H1 (cell line): ENCODE measurements at regions not wholly inside any gene's neighbourhood (a gene's known extent, or its start where the extent isn't known, plus 50 kb on each side); places are given as distances from the start of the nearest gene placed in this dataset.

Experiments
- BACH1 ChIP-seq: IDR thresholded peaks from 2 replicates; pipeline ENCODE4 v1.6.1; 2012; ENCODE audit warnings: low read length, improper control_type of control experiment
- BCL11A ChIP-seq, 2 experiments: IDR thresholded peaks; one replicate each; pipeline ENCODE4 v1.6.1; 2011; ENCODE audit warnings: low read depth in 2 of 2, low read length in 2 of 2, mild to moderate bottlenecking in 2 of 2
- CTCF ChIP-seq, 3 experiments: IDR thresholded peaks; 1 replicate in 2 of 3; 2 replicates in 1 of 3; pipeline versions ENCODE4 v1.5.1 to v1.6.1; 2011; ENCODE audit warnings: low read length in 3 of 3, mild to moderate bottlenecking in 3 of 3, inconsistent platforms in 2 of 3, low read depth in 1 of 3, moderate library complexity in 1 of 3; ENCODE audit not compliant: insufficient read depth in 1 of 3; ENCODE audit errors: control extremely low read depth in 1 of 3
- EP300 ChIP-seq, 2 experiments: IDR thresholded peaks; 1 replicate in 1 of 2; 2 replicates in 1 of 2; pipeline ENCODE4 v1.6.1; 2011 to 2012; ENCODE audit warnings: low read depth in 2 of 2, low read length in 2 of 2, mild to moderate bottlenecking in 2 of 2, borderline replicate concordance in 1 of 2, inconsistent platforms in 1 of 2, moderate library complexity in 1 of 2
- EZH2 ChIP-seq: fragments of 200-600 bp; sonication (generic); IDR thresholded peaks from 2 replicates; pipeline ENCODE4 v1.7.1; 2012; ENCODE audit warnings: low read depth, mild to moderate bottlenecking, moderate library complexity, low read length, inconsistent platforms; ENCODE audit not compliant: severe bottlenecking
- JUND ChIP-seq: IDR thresholded peaks from 2 replicates; pipeline ENCODE4 v1.6.1; 2011; ENCODE audit warnings: mild to moderate bottlenecking, improper control_type of control experiment, low read length
- KDM1A ChIP-seq: fragments of 200-600, 300-600 bp; sonication (generic); IDR thresholded peaks from 2 replicates; pipeline ENCODE4 v1.7.1; 2016; ENCODE audit warnings: mild to moderate bottlenecking, low read length, borderline replicate concordance
- POLR2AphosphoS5 ChIP-seq: IDR thresholded peaks from 2 replicates; pipeline ENCODE4 v1.6.1; 2011; ENCODE audit warnings: low read depth, low read length
- TCF12 ChIP-seq: IDR thresholded peaks from 2 replicates; pipeline ENCODE4 v1.6.1; 2011; ENCODE audit warnings: low read depth, mild to moderate bottlenecking, low read length
- TF ChIP-seq, protein P1 (sequence below): IDR thresholded peaks from 2 replicates; pipeline ENCODE4 v1.6.1; 2012; ENCODE audit warnings: inconsistent platforms

- TF ChIP-seq EZH2 (no peak), JUND (no peak), CTCF (IDR thresholded peaks at IDR 0.05; ENCODE audit: control extremely low read depth in 1 of 3, insufficient read depth in 1 of 3, low read depth in 1 of 3, low read length in 3 of 3) (no peak), TCF12 (no peak), BACH1 (no peak), BCL11A (IDR thresholded peaks at IDR 0.05; ENCODE audit: low read depth in 2 of 2, low read length in 2 of 2) (no peak), POLR2AphosphoS5 (no peak), EP300 (IDR thresholded peaks at IDR 0.05; ENCODE audit: borderline replicate concordance in 1 of 2, low read depth in 2 of 2, low read length in 2 of 2) (no peak), KDM1A (no peak)
- TF ChIP-seq, protein P1, sequence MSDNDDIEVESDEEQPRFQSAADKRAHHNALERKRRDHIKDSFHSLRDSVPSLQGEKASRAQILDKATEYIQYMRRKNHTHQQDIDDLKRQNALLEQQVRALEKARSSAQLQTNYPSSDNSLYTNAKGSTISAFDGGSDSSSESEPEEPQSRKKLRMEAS: no peak
These were observed 128.4 kb upstream of the MROH9 start for GRCh38 chr1:170806961-170807360.
